GM19043 (cell line): ENCODE measurements at regions not wholly inside any gene's neighbourhood (a gene's known extent, or its start where the extent isn't known, plus 50 kb on each side); places are given as distances from the start of the nearest gene placed in this dataset.

ENCODE experiments used
- ATAC-seq: cut with Tn5 transposase; IDR thresholded peaks from one replicate; pipeline ENCODE4 v1.9.1; 2021; ENCODE audit warnings: low read depth; ENCODE audit not compliant: unreplicated experiment

DNA sequence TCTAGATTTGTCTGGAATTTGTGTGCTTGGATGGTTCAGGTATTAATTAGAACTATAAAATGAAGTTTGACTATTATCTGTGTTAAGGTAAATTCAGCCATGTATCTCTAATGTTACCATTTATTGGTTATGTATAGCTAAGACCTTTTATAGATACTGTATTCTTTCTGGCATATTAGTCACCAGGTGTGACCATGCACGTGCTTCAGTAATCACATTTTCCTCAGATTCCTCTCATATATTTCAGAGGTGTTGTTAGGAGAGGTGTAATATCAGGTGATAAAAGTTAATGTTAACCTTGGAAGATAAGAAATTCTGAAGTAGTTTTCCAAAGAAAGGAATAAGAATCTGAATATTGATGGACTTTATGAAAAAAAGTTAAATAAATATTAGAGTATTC lies 194.5 kb upstream of the KHDRBS2 start:
- ATAC-seq = no peak

- ATAC-seq = no peak
These were observed 193.7 kb upstream of the KHDRBS2 start for GRCh38 chr6:62479697-62480220.

DNA sequence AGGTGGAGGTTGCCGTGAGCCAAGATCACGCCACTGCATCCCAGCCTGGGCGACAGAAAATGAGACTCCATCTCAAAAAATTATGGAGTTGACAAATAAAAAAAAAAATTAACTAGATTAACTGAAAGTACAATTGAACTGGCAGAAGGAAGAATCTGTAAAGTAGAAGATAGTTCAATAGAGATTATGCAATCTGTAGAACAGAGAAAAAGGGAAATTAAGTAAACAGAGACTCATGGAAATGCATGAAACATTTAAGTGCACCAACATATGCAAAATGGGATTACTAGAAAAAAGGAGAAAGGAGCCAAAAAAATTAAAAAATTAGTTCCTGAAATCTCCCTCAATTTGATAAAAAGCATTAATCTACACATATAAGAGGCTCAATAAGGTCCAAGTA lies 188.8 kb upstream of the KHDRBS2 start:
- ATAC-seq = no peak

DNA sequence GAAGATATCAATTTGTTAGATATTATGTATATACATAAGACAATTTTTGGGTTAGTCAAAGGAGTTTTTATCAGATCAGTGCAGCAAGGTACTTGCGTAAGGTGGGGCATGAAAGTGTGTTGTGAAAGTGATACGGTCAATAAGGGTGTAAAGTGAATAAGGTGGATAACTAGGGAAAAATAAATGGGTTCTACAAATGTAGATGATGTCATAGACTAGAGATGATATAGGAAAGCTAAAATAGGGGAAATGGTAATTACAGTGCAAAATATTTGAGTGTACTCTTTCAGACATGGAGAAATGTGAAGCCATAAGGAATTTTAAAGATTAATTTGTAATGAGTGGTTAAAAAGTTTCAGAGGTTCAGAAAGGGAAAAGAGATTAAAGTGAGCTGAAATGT lies 180.6 kb upstream of the KHDRBS2 start:
- ATAC-seq = no peak

DNA sequence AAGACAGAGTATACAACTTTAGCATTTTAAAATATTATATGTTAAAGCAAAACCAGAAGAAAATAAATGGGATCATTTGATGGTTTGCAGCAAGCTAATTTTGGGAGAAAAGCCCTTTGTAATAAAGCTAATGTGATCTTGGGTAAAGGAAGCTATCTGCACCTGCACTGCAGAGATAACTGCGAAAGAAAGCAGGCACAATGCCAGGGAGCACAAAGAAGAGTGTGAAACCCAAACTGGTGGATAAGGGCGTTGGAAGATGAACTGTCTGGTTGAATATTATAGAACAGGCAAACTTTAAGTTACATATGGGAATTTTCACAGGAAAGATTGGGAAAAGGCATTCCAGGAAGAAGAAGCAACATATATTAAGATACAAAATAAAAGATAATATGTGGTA lies 179.2 kb upstream of the KHDRBS2 start:
- ATAC-seq = no peak

DNA sequence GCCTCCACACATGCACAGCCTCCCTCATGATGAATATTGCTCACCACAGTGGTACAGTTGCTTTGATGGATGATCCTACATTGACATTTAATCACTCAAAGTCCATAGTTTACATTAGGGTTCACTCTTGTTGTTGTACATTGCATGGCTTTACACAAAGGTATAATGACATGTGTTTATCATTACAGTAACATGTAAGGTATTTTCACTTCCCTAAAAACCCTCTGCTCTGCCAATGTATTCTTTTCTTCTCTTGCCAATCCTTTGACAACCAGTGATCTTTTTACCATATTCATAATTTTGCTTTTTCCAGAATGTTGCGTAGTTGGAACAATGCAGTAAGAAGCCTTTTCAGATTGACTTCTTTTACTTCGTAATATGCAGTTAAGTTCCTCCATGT lies 166.6 kb upstream of the KHDRBS2 start:
- ATAC-seq = no peak

GRCh38 chr6:62446647-62447316 lies 160.8 kb upstream of the KHDRBS2 start:
- ATAC-seq = no peak

DNA sequence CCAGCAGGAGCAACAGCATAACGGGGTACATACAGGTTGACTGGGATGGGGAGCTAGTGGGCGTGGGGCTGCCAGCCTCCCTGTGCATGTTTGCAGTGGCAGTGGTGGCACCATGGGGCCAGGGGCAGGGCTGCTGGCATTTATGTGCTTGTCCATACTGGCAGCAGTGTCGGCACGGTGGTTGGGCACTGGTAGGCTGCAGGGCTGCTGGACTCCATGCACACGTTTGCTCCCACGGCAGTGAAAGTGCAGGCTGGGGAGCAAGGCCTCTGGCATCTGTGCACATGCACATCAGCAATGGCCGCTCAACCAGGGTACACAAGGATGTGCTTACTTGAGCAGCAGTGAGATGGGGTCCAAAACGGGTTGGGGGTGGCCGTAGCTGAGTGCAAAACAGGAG lies 159.5 kb upstream of the KHDRBS2 start:
- ATAC-seq = no peak

GRCh38 chr6:62441182-62441581 lies 155.2 kb upstream of the KHDRBS2 start:
- no peak for ATAC-seq

- no peak for ATAC-seq
These were observed 143.8 kb upstream of the KHDRBS2 start for GRCh38 chr6:62429781-62430180.

- ATAC-seq = no peak
These were observed 114.7 kb upstream of the KHDRBS2 start for GRCh38 chr6:62400521-62401259.

GRCh38 chr6:62393608-62394007 lies 107.6 kb upstream of the KHDRBS2 start:
- ATAC-seq = no peak

- ATAC-seq = no peak
These were observed 106.3 kb upstream of the KHDRBS2 start for GRCh38 chr6:62392291-62392690.

DNA sequence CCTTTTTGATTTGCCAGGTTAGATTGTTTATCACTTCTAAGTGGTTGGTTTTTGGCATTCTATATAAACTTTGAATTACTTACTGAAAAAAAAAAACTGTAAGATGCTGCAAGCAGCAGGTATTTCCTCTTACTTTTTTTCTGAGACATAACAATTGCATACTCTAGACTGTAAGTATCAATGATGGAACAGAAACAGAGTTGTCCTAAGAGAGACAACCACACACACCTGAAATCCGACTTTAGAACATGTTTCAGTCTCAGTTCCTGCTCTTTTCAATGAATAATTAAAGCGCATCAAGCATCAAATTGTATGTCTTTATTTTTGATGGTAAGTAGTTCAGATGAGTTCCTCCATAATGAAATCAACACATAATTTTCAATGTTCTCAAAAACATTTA lies 105.3 kb upstream of the KHDRBS2 start:
- ATAC-seq = no peak

DNA sequence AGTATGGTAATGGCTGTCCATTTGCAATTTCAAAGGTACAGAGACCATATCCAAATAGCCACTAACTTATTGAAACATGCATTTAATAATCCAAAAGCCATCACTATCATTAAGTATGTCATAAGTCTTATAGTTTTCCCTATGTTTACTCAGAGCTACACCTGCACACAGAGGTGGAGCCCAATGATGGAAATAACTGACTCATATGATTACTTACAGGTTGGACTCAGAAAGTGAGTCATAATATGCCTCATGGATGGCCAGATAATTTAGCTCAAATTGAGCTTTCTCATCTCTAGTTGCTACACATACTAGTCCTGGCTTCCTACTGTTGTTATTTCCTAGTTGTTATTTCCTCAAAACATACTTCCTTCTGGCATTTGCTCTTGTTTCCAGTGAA lies 104.4 kb upstream of the KHDRBS2 start:
- ATAC-seq = no peak

GRCh38 chr6:62371453-62372210 lies 85.6 kb upstream of the KHDRBS2 start:
- no peak for ATAC-seq

GRCh38 chr6:62367601-62368000 lies 81.6 kb upstream of the KHDRBS2 start:
- peak; percentile 100 for ATAC-seq

DNA sequence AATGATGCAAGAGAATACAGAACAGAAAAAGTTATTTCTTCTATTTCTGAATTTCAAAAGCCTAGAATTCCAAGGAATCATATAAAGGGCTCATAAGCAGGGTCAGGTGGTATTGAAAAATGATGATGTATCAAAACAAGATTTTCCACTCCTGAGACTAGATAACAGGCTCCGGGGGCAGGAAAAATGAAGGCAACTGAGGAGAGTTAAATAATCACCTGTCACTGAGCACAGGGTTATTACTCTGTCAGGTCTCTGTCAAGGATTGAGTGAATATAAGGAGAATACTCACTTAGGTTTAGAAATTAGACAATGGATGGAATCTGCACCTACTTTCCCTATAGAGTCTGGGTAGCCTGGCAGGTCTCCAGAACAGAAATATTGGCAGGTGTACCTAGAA lies 76.1 kb upstream of the KHDRBS2 start:
- no peak for ATAC-seq

GRCh38 chr6:62357835-62358234 lies 71.8 kb upstream of the KHDRBS2 start:
- no peak for ATAC-seq

DNA sequence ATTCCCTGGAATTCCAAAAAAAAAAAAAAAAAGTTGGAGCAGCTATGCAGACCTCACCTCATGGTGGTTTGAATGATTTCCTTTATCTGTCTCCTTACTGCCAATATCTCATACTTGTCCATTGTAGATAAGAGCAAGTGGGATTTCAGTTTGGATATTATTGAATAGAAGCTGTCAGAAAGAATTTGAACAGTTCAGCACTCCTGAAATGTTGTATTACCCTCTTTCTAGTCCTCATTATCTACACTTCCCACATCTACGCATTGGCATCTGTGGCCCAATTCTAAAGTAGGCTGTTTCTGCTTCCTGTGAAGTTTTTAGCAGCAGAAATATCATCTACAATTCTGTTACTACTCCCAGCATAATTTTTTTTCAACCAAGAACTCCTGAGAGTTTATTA lies 68.2 kb upstream of the KHDRBS2 start:
- no peak for ATAC-seq

DNA sequence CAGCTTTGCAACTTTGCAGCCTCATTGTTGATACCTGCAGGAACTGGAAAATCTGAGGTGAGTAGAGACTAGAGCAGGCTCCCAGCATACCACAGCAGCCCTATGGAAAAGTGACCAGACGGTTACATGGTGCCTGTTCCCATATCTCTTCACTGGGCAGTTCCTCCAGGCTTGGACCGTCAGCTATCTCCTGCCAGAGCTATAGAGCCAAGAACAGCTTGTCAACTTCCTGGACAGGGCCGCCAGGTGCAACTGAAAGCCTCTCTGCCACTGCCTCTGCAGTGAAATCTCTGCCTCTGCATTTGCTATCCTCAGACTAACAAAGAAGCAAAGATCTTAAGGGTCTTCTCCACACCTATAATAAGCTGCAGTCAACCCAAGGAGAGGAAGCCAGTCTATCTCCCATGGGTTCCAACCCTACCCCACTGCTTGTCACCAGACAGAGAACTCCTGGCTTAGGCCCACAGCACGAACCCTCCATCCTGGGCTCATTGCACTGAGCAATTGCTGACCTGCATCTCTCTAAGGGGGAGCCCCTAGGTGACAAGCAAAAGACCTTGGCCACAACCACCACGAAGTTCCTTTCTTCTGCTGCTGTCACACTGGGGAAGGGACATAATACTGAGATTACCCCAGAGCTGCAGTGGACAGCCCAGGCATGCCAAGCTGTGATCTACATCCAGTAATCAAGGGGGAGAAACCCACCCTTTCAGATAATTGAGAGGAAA lies 60.1 kb upstream of the KHDRBS2 start:
- ATAC-seq = no peak
